ENCODE measurements at regions not wholly inside any gene's neighbourhood (a gene's known extent, or its start where the extent isn't known, plus 50 kb on each side); places are given as distances from the start of the nearest gene placed in this dataset.
"Not testable (repeated sequence)": the region's sequence is repeated elsewhere in the genome, so short reads cannot be mapped to it uniquely, and the experiment has no call there.

DNA sequence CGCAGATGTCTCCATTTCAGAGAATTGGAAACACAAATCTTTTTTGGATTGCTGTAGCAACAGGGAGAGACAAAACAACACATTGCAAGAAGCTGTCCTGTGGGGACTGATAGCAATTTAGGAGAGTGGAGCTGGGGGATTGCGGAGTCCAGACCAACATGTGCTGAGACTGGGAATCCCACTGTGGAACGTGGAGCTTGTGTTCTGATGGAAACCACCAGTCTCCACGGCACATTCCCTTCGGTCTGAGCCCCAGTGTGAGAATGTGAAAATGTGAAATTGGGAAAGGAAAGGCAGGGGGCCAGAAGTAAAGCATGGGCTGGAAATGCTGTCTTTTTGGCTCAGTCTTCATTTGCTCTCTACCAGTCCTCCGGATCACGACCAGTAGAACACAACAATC lies 348.8 kb upstream of the TNC start:
- DNase-seq (ENCODE audit: low spot score), result no peak

DNA sequence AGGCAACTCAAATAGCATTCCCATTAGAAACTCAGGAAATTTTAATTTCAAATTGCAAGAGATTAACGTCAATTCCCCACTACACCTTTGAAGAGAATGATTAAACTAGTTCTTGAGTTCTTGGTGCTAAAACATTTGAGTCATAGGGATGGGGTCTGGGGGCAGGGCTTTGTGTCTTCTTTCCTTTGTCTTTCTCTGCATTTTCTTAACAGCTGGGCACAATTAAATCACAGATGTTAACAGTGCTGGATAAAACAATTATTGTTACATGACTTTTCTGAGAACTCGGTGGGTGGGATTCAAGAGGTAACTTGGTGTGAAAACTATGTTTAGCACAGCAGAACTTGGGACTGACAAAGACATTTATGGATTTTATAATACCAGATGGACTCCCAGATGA lies 351.9 kb upstream of the TNC start:
- DNase-seq (ENCODE audit: low spot score), result no peak

DNA sequence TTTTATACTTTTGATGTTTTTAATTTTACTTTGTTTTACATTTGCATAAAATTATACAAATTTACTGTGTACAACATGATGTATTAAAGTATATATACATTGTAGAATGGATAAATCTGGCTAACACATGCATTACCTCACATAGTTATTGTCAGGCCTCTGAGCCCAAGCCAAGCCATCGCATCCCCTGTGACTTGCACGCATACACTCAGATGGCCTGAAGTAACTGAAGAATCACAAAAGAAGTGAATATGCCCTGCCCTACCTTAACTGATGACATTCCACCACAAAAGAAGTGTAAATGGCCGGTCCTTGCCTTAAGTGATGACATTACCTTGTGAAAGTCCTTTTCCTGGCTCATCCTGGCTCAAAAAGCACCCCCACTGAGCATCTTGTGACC lies 355.1 kb upstream of the TNC start:
- not testable (repeated sequence) for DNase-seq (ENCODE audit: low spot score)

DNA sequence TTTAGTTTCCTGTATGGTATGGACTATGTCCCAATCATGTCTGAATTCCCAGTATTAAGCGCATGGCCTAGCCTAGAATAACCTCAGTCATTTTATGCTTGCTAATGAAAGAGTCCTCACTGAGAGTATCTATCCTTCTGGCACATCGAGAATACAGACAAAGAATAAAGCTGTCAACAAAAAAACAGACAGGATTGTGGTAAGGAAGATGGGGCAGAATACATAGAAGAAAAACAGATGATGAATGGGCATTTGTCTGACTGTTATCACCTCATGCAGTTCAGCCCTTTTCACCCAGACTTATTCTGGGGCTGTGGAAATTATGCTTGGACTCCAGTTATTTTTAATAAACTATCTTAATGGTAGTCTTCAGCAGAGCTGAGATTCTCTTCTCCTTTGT lies 363.8 kb upstream of the TNC start:
- DNase-seq (ENCODE audit: low spot score), result no peak

DNA sequence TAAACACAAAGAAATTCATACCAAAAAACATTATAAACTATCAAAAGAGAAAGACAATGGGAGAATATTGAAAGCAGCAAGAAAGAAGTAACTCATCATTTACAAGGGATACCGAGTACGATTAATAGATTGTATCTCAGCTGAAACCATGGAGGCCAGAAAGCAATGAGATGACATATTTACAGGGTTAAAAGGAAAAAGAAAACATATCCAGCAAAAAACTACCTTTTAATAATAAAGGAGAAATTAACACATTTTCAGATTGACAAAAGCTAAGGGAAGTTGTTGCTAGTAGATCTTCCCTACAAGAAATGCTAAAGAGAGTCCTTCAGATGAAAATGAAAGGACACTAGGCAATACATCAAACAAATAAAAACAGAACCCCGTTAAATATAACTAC lies 364.8 kb upstream of the TNC start:
- no peak for DNase-seq (ENCODE audit: low spot score)

DNA sequence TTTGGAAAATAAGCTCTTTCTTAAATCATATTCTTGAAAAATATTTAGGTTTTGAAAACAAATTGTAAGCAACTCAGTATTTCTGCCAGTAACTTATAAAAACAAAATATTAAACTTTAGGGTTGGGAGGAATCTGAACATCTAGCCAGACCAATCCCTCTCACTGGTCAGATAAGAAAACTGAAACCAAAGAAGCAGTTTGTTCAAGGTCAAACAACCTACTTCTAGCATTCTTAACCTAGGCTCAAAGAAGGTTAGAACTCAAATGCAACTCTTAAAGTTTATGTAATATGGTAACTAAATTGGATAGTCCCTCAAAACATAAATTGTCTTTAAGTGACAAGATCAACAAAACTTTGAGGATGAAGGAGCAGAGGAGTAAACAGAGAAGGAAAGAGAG lies 374.9 kb upstream of the TNC start:
- DNase-seq (ENCODE audit: low spot score), result no peak

DNA sequence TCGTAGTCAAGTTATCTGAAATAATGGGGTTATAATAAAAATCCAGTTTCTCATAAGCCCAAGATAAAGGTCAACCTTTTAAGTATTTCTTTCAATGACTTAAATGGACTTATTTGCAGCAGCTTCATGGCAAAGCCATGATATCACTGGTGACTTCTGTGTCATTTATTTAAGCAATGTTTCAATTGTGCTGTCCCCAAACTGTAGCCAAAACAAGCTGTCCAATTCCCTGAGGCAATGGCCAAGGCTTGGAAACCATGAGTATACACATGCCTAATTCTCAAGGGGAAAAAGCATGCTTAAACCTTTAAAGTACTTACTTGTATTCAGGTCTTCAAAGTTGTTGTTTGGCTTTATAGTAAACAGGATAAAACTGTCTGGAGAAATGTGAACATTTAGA lies 376.4 kb upstream of the TNC start:
- DNase-seq (ENCODE audit: low spot score), result no peak

DNA sequence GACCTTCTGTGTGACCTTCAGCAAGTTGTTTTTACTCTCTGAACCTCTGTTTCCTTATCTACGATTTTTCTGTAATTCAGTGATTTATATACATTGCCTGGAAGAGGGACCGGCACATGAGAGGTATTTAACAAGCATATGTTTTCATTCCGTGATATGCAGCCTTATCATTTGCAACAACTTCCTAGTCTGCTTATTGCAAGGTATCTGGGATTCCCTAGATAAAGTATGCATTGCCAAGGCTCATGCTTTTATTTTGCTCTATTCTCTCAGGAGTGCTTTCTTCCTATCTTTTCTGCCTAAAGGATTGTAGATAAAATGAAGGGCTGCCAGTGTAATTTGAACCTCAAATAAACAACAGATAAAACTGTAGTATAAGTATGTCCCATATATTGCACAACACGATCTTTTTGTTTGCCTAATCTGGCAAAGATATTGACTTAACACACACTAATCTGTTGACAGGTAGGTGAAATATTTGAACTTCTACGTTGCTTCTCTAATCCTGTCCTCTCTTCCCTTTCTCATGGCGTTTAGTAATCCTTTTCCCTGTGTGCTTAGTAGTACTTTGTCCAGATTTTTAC lies 377.2 kb upstream of the TNC start:
- DNase-seq (ENCODE audit: low spot score), result no peak

DNA sequence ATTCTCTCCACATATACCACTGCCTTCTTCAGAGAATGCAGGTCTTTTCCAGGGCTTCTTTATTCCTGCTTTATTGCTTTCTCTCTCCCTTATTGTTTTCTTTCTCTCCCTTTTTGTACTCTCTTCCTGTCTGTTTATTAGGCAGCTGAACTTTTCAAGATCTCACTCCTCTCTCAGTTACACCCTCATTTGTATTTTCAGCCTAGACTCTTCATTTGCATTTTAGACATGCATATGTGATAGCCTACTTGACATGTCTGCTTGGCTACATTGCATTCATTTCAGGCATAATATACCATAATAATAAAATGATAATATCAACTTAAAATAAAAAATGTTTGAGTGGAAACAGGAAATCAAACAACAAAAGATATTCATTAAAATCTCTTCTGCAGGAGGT lies 377.9 kb upstream of the TNC start:
- no peak for DNase-seq (ENCODE audit: low spot score)

DNA sequence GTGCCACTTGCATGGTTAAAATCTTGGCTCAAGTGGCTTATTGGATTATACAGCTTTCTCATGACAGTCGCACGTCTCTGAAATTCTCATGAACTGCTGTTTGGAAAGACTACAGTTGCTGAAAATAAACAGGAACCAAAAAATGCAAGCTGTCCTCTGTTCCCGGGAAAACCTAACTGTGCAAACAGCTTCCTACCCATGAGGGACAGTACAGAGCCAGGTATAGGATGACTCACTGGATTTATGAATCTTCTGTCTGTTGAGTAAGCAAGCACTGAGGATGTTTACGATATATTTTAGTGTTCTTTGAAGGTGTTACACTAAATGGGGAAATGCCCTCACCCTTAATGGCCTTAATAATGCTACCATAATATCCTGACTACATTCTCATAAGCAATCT lies 380.3 kb upstream of the TNC start:
- DNase-seq (ENCODE audit: low spot score), result no peak

DNA sequence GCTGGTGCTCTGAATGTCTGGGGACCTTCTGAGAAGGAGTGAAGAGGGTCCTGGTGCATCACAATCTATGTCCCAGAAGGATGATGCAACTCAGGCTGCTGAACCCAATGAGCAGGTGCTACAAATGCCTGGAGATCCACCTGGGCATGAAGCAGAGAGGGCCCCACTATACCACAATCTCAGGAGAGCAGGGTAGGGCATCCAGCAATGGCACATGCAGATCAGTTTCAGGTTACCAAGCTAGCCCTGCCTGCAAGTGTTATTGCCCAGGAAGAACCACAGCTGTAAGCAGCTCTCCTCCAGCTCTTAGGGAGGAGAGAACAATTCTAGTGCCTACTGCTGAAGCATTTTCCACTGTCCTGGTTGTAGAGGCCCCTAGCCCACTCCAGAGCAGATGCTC lies 389.2 kb upstream of the TNC start:
- no peak for DNase-seq (ENCODE audit: low spot score)

DNA sequence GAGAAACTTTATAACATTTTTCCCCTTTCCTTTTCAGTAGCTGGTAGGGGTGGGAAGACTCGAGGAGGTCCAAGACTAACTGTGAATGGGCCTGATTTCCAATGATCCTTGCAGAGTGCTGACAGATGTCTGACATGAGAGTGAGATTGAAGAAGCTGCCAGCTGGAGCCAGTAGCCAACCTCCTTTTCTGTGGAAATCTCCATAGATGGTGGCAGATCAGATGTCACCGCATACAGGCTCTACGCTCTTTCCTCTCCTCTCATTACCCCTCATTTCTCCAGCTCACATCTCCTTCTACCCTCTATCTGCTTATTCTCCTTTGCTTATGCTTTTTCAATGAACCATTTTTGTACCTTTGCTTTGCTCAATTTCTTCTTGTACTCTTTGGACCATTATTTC lies 395.2 kb upstream of the TNC start:
- DNase-seq (ENCODE audit: low spot score), result no peak

DNA sequence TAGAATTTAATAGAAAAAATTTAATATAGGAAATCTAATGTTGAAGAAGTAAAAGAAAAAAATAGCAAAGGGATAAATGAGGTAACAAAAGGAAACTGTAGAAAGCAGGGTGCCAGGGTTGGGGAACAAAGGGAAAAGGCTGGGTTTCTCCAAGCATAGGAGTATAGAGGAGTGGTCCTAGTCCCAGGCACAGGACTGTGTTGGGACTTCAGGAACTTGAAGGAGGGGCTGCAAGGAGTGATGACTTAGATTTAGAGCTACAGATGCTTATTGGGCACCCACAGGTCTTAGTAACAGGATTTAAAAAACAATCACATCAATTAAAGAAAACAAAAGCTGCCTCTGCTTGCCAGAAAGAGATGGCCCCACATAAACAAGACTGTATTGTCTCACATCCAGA lies 396.5 kb upstream of the TNC start:
- DNase-seq (ENCODE audit: low spot score), result no peak

DNA sequence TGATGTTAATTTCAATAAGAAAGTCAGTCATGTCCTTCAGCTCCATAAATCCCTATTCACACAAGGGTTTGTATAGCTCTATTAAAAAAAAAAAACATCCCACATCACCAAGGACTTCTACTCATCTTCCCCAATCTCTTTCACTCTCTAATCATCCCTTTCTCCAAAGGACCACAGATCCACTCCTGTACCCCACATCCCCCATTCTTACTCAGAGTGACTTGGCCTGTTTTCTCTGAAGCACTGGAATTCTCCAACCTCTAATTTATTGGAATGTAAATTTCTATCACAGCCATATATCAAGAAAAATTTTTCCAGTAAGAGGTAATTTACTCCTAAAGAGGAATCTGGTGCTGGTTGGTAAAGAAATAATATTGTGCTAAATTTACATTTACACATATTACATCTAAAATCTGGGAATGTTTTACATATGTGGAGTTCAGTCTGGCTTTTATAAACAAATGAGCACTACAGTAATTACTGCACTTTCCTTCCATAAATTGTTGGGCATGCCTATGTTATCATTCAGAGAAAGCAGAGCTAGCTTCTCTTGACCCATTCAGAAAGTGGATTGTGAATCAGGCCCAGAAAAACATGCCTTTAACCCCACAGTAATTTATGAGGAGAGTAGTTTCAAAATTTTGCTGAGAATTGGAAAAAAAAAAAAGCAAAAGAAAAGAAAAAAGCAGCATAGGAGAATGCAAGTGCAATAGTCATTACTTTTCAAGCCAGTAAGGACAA lies 399.5 kb upstream of the TNC start:
- DNase-seq (ENCODE audit: low spot score), result no peak

DNA sequence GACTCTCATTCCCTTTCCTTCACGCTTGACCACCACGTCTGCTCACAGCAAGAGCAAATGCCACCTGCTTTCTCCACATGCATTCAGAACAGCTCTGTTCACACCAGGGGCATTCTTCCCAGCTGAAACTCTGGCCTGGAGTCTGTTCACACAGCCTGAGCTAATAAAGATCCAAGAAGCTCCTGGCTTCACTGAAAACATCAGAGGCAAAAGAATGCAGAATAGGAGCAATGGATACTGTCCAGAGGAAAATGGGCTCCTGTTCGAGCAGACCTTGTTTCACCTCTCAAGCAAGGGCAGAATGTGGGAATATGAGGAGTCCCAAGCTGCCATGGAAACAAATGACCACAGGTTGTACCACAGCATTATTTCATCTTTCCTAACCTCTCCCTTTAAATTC lies 402.7 kb upstream of the TNC start:
- DNase-seq (ENCODE audit: low spot score), result no peak

DNA sequence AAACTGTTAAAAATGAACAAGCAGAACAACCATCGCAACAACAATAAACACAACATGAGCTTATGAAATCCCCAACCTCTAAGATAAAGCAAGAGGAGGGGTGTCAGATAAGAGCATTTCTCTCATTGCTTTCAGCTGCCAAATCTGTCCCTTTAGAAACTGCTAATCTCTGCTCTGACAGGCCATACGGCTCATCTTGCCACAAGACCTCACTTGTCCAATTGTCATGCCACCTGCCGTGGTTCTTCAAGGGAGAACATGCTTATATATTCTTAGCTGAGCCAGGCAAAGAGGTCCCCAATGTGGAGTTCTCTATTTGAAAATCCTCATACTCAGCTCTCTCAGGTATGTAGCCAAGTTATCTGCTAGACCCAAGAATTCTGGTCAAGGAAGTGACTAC lies 405.0 kb upstream of the TNC start:
- DNase-seq (ENCODE audit: low spot score), result no peak

DNA sequence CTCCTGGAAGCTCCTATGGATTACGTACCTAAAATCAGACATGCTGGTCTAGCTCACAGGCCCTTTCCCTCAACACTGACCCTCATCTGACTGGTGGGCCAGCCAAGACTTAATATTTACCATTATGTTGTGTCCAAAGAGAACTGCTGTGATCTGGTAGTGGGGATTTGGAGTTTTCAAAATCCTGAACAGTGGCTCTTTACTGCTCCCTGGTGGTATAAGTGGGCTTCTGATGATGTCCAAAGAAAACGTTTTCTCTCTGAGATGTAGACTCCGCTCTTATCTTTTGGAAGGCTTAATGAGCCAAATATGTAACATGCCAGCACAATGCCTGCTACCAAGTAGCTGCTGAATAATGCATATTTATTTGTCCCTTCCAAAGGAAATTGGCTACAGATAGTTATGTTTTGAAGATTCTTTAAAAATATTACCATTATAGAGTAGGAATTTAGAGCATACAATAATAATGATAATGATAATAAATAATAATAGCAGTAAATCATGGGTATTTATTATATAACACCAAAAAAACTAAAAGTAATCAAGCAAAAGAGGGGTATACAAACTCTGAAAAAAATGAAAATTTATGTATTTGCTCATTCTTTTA lies 406.6 kb upstream of the TNC start:
- peak; percentile 27 for DNase-seq (ENCODE audit: low spot score)

DNA sequence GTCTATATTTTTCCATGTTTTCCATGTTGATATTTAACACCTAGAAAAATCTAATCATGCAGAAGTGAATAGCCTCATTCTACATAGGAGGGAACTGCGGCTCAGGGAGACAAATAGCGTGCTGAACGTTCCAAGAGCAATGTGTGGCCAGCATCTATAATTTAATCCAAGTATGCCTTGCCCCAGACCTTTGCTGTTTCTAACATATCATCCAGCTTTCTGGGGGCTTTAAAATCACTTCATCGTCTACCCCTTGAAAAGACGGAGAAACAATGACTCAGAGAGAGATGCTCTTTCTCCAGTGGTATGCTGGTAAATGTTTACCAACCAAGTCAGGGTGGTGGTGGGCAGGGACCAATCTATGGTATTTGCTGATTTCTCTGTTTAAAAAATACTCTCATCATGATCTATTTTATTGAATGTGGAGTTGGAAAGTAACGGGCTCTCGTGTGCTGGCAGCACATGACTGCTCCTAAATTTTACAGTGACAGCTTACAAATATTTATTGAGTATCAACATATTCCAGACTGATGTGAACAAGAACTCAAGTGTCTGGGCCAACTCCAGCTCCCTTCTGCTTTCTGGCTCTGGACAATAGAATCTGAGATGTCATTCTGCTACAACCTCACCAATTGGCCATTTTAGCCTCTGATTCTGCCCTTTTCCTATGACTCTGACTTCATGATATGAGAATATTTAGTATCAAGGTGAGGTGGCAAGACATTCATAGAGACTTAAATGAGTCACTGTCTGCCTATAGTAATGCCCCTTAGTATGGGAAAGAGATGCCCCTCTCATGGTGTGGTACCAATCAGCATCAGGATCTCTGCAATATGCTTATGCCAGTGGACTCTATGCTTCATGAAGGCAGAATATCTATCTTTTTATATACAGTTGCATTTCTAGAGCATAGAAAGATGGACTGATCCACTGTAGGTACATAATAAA lies 407.4 kb upstream of the TNC start:
- DNase-seq (ENCODE audit: low spot score), result no peak

DNA sequence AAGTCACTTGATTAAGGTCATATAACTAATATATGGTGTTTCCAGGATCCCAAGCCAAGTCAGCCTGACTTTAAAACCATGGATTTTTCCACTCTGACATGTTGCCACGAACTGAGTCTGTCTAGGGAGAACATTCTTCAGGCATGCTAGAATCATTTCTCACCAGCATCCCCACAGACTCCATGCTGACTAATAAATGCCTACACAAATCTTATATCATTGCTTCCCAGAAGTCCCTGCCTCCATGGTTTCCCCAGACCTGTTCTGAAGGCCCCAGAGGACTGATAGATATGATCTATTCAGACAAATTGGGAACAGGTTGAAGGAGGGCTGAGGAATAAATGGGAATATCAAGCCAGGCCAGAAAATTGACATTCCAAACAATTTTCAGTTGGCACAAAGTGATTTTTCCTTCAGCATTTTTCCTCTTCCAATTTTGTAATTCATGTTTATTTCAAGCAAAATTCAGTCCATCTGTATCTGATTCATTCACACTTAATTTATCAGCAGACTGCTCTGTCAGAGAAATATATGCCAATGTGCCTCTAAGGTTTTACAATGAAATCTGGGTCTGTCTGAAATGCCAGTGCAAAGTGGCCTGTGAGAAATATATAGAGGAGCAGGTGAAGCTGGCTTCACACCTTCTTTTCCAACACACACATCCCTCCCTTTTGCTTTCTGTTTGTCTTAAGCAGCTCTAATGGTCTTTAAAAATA lies 413.6 kb upstream of the TNC start:
- no peak for DNase-seq (ENCODE audit: low spot score)

DNA sequence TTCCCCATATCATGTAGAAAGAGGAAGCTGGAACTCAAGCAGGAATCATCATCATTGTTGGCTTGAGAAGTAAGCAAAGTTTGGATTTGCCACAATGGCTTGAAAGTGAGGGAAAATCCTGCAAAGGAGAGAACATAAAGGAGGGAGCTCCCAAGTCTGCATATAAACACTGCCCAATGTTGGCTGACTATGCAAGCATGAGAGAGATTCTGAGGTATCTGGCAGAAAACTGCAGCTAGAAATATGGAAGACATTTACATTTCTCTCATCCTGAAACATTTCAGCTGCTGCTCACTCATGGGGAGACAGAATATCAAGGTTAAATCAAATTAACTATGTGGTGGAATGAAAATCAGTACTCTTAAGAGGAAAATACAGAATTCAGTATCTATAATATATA lies 415.6 kb upstream of the TNC start:
- no peak for DNase-seq (ENCODE audit: low spot score)

DNA sequence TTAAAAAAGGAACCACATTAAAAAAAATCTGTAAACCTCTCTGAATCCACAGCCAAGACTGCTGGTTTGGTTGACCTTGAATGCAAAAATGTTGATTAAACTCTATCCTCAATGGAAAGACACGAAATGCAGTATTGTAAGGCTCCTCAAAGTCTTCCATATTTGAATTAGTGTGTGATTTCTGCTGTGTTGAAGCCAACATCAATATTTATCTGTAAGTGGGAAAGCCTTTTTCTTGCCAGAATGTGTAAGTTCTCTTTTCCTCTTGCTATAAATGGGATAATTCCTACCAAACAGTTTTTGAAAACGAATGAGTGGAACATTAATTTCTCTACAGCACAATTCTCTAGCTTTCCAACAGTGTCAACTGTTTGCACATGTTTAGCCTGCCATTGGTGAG lies 422.1 kb upstream of the TNC start:
- no peak for DNase-seq (ENCODE audit: low spot score)

DNA sequence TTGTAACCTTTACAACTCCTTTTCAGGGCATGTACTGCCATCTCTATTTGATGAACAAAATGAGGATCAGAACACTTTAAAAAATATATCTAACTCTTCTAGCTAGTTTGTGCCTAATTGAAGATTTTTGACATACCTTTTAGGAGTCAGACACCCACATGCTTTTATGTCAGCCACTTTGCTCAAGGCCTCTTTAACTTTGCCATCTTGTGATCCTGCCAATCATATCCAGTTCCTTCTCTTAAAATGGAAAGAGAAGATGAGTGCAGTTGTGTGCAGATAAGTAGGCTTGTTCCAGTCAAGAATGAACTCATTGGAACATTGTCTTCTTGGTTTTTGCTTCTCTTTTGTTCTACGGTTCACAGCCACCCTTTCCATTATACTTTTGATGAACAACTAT lies 425.6 kb upstream of the TNC start:
- DNase-seq (ENCODE audit: low spot score), result no peak

All from CD4-positive, alpha-beta T cell treated with Interleukin-2 at 100 ng/mL for 4 hours (primary cell).